ENCODE measurements at regions not wholly inside any gene's neighbourhood (a gene's known extent, or its start where the extent isn't known, plus 50 kb on each side); places are given as distances from the start of the nearest gene placed in this dataset.

- TF ChIP-seq EP300 (IDR thresholded peaks at IDR 0.05; ENCODE audit: borderline replicate concordance) = no peak
- TF ChIP-seq, protein P1, sequence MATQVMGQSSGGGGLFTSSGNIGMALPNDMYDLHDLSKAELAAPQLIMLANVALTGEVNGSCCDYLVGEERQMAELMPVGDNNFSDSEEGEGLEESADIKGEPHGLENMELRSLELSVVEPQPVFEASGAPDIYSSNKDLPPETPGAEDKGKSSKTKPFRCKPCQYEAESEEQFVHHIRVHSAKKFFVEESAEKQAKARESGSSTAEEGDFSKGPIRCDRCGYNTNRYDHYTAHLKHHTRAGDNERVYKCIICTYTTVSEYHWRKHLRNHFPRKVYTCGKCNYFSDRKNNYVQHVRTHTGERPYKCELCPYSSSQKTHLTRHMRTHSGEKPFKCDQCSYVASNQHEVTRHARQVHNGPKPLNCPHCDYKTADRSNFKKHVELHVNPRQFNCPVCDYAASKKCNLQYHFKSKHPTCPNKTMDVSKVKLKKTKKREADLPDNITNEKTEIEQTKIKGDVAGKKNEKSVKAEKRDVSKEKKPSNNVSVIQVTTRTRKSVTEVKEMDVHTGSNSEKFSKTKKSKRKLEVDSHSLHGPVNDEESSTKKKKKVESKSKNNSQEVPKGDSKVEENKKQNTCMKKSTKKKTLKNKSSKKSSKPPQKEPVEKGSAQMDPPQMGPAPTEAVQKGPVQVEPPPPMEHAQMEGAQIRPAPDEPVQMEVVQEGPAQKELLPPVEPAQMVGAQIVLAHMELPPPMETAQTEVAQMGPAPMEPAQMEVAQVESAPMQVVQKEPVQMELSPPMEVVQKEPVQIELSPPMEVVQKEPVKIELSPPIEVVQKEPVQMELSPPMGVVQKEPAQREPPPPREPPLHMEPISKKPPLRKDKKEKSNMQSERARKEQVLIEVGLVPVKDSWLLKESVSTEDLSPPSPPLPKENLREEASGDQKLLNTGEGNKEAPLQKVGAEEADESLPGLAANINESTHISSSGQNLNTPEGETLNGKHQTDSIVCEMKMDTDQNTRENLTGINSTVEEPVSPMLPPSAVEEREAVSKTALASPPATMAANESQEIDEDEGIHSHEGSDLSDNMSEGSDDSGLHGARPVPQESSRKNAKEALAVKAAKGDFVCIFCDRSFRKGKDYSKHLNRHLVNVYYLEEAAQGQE (IDR thresholded peaks at IDR 0.05; ENCODE audit: low read depth) = no peak
- TF ChIP-seq YY1 (IDR thresholded peaks at IDR 0.05; ENCODE audit: low read depth) = no peak
- TF ChIP-seq RAD21 (IDR thresholded peaks at IDR 0.05; ENCODE audit: low read depth) = no peak
- TF ChIP-seq TAF1 (IDR thresholded peaks at IDR 0.05; ENCODE audit: low read depth) = no peak
These were observed 497.4 kb downstream of the ENC1 start for GRCh38 chr5:74143151-74143550.

GRCh38 chr5:74141053-74141452, 499.5 kb downstream of the ENC1 start:
- TF ChIP-seq TCF12 (IDR thresholded peaks at IDR 0.05; ENCODE audit: low read depth) (no peak), MAX (IDR thresholded peaks at IDR 0.05) (no peak), YY1 (IDR thresholded peaks at IDR 0.05; ENCODE audit: low read depth) (no peak), CREB1 (IDR thresholded peaks at IDR 0.05; ENCODE audit: low read depth) (no peak), FOXM1 (IDR thresholded peaks at IDR 0.05; ENCODE audit: borderline replicate concordance, low read depth) (no peak), EGR1 (IDR thresholded peaks at IDR 0.05) (no peak), CEBPB (IDR thresholded peaks at IDR 0.05) (no peak), TEAD4 (IDR thresholded peaks at IDR 0.05) (no peak), TAF1 (IDR thresholded peaks at IDR 0.05; ENCODE audit: low read depth) (no peak), NFIC (IDR thresholded peaks at IDR 0.05) (no peak), RAD21 (IDR thresholded peaks at IDR 0.05; ENCODE audit: low read depth) (no peak)
- TF ChIP-seq, protein P1 (IDR thresholded peaks at IDR 0.05; ENCODE audit: low read depth) = no peak

DNA sequence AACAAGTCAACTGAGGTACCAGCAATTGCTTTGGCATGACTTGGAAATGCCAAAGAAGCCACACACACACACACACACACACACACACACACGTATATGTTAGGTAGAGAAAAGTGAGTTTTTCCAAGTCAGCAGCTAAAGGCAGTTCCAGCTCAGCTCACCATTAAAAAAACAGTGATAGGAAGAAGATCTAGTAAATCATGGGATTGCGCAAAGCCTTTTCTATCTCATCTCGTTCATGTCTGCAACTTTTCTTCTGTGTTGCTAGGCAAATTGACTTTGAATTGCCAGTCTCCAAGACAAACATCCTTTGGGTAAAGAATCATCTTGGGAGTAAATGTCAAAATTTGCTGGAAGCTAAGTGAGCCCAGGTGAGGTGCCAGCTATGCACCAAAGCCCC, 500.1 kb downstream of the ENC1 start:
- TF ChIP-seq RAD21 (IDR thresholded peaks at IDR 0.05; ENCODE audit: low read depth) = no peak

DNA sequence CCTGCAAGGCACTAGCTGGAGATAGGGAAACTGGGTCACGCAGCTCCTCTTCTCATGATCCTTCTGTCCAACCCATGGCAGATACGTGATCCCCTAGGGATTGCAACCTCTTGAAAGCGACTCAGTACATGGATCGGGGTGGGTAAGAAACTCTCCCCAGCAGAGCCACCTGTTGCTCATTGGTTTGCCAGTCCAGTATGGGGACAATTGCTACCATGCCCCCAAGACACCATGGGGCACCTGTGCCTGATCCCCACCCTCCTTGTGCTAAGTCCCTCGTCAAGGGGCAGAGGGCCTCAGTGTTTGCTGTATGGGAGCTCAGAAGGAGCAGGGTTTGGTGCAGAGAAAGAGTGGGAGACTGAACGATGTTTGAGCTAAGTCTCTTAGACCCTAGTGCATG, 500.9 kb downstream of the ENC1 start:
- TF ChIP-seq, protein P1 (IDR thresholded peaks at IDR 0.05; ENCODE audit: low read depth) = no peak
- TF ChIP-seq TCF12 (IDR thresholded peaks at IDR 0.05; ENCODE audit: low read depth) (no peak), TAF1 (IDR thresholded peaks at IDR 0.05; ENCODE audit: low read depth) (no peak), USF1 (IDR thresholded peaks at IDR 0.05) (no peak), NFIC (IDR thresholded peaks at IDR 0.05) (no peak), MAX (IDR thresholded peaks at IDR 0.05) (no peak), TEAD4 (IDR thresholded peaks at IDR 0.05) (no peak)

- TF ChIP-seq EGR1 (IDR thresholded peaks at IDR 0.05) = no peak
- TF ChIP-seq NFIC (IDR thresholded peaks at IDR 0.05) = no peak
- no peak for TF ChIP-seq FOXM1 (IDR thresholded peaks at IDR 0.05; ENCODE audit: borderline replicate concordance, low read depth)
- TF ChIP-seq USF1 (IDR thresholded peaks at IDR 0.05) = no peak
- TF ChIP-seq TEAD4 (IDR thresholded peaks at IDR 0.05) = no peak
- TF ChIP-seq RAD21 (IDR thresholded peaks at IDR 0.05; ENCODE audit: low read depth) = no peak
- TF ChIP-seq ZBTB7A (IDR thresholded peaks at IDR 0.05; ENCODE audit: low read depth) = no peak
- TF ChIP-seq TCF12 (IDR thresholded peaks at IDR 0.05; ENCODE audit: low read depth) = no peak
- no peak for TF ChIP-seq EP300 (IDR thresholded peaks at IDR 0.05; ENCODE audit: borderline replicate concordance)
These were observed 501.8 kb downstream of the ENC1 start for GRCh38 chr5:74138721-74139120.
